ENCODE measurements at regions not wholly inside any gene's neighbourhood (a gene's known extent, or its start where the extent isn't known, plus 50 kb on each side); places are given as distances from the start of the nearest gene placed in this dataset.
"Not testable (repeated sequence)": the region's sequence is repeated elsewhere in the genome, so short reads cannot be mapped to it uniquely, and the experiment has no call there.

DNA sequence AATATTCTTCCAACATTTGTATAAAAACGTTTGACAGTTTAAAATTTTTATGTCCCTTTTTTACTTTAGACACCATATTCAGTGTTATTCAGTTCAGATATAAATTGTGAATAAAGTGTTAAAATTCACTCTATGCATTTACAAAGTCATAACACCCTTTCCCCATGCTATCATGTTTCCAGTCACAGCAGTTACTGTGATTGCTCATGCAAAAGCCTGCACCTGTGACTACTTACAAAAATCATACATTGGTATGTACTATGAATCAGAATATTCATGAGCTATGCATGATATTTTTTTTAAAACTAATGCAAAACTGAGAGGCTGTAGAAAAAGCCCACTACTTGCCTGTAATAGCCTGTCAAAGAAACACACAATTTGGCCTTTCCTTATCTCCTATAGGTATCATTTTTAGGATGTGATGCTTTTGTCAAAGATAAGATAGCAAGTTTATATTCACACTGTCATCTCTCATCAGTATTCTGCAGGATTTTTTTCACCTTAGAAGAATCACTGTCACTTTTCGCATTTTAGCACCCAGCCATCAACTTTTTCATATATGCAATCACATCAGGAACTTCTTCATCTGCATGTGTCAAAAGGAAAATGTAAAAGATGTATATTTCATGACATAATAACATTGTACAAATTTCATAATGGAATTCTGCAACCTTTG lies 443.2 kb downstream of the C12orf50 start:
- no peaks in the 10 kb centered on the region for H3K27me3 Mint-ChIP-seq
- no peak overlapping the region for H3K4me3 Mint-ChIP-seq
- no peaks in the 10 kb centered on the region for H3K4me1 Mint-ChIP-seq (ENCODE audit: low read depth)
- intact Hi-C loops (cut with micrococcal nuclease), result no loop called here
- no peak overlapping the region for H3K27ac Mint-ChIP-seq
- H3K9me3 Mint-ChIP-seq, result peaks cover under 1% of the 10 kb centered on the region
- H3K36me3 Mint-ChIP-seq (ENCODE audit: low read depth), result no peaks in the 10 kb centered on the region

DNA sequence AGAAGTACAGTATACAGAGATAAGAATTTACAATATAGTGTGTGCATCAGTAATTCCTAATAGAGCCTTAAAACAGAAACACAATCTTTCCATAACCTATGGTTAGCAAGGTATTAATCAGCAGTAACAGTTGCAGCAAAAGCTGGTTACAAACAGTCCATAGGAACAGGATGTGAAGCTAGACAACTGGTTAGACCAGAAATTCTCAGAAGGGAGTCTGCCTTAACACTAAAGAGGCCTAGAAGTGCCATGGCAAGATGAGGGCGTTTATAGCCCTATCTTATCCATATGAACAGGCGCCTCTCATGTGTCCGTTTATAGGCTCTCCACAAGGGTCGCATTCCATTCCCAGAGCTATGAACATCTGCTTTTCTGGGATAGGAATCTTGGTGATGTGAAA lies 450.1 kb downstream of the C12orf50 start:
- intact Hi-C loops (cut with micrococcal nuclease); H3K27me3 Mint-ChIP-seq; H3K27ac Mint-ChIP-seq; H3K36me3 Mint-ChIP-seq (ENCODE audit: low read depth); H3K4me1 Mint-ChIP-seq (ENCODE audit: low read depth); H3K4me3 Mint-ChIP-seq: not testable (repeated sequence)
- peaks cover 17% of the 10 kb centered on the region for H3K9me3 Mint-ChIP-seq

DNA sequence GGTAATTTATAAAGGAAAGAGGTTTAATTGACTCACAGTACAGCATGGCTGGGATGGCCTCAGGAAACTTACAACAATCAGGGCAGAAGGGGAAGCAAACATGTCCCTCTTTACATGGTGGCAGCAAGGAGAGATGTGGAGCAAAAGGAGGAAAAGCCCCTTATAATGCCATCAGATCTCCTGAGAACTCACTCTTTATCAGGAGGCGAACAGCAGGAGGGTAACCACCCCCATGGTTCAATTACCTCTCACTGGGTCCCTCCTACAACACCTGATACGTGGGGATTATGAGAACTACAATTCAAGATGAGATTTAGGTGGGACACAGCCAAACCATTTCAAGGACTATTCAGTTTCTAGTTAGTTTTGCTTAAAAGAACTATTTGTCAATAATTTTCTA lies 453.3 kb downstream of the C12orf50 start:
- H3K9me3 Mint-ChIP-seq, result peaks cover 17% of the 10 kb centered on the region
- H3K27me3 Mint-ChIP-seq, result no peaks in the 10 kb centered on the region
- H3K4me1 Mint-ChIP-seq (ENCODE audit: low read depth), result no peaks in the 10 kb centered on the region
- H3K27ac Mint-ChIP-seq, result no peak overlapping the region
- no peak overlapping the region for H3K4me3 Mint-ChIP-seq
- no peaks in the 10 kb centered on the region for H3K36me3 Mint-ChIP-seq (ENCODE audit: low read depth)
- intact Hi-C loops (cut with micrococcal nuclease), result no loop called here

DNA sequence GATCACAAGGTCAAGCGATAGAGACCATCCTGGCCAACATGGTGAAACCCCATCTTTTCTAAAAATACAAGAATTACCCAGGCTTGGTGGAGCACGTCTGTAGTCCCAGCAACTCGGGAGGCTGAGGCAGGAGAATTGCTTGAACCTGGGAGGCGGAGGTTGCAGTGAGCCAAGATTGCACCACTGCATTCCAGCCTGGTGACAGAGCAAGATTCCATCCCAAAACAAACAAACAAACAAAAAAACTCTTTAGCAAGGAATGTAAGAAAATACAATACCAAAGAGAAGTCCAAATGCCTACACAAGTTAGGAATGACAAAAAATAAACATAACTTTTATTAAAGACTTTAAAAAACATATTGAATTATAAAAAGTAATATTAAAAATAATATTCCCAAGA lies 462.3 kb downstream of the C12orf50 start:
- H3K27me3 Mint-ChIP-seq; H3K4me1 Mint-ChIP-seq (ENCODE audit: low read depth); H3K27ac Mint-ChIP-seq; intact Hi-C loops (cut with micrococcal nuclease); H3K36me3 Mint-ChIP-seq (ENCODE audit: low read depth); H3K4me3 Mint-ChIP-seq: not testable (repeated sequence)
- peaks cover 12% of the 10 kb centered on the region for H3K9me3 Mint-ChIP-seq

DNA sequence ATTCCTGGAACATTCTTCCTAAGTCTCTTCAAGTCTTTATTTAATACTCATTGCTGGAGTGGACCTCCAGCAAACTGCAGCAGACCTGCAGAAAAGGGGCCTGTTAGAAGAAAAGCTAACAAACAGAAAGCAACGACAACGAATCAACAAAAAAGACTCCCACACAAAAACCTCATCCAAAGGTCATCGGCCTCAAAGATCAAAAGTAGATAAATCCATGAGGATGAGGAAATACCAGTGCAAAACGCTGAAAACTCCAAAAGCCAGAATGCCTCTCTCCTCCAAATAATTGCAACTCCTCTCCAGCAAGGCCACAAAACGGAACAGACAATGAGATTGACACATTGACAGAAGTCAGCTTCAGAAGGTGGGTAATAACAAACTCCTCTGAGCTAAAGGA lies 472.2 kb downstream of the C12orf50 start:
- Mint-ChIP-seq H3K4me3 (no peak overlapping the region), H3K27me3 (no peaks in the 10 kb centered on the region), H3K36me3 (ENCODE audit: low read depth) (no peaks in the 10 kb centered on the region), H3K9me3 (peaks cover 29% of the 10 kb centered on the region), H3K27ac (no peak overlapping the region), H3K4me1 (ENCODE audit: low read depth) (no peaks in the 10 kb centered on the region)
- intact Hi-C loops (cut with micrococcal nuclease), result no loop called here

DNA sequence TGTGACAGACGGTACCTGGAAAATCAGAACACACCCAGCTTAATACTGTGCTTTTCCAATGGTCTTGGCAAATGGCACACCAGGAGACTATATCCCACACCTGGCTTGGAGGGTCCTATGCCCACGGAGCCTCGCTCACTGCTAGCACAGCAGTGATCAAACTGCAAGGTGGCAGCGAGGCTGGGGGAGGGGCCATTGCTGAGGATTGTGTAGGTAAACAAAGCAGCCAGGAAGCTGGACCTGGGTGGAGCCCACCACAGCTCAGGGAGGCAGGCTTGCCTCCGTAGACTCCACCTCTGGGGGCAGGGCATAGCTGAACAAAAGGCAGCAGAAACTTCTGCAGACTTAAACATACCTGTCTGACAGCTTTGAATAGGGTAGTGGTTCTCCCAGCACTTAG lies 498.0 kb downstream of the C12orf50 start:
- H3K36me3 Mint-ChIP-seq (ENCODE audit: low read depth); H3K27ac Mint-ChIP-seq; H3K4me3 Mint-ChIP-seq; intact Hi-C loops (cut with micrococcal nuclease); H3K27me3 Mint-ChIP-seq; H3K4me1 Mint-ChIP-seq (ENCODE audit: low read depth): not testable (repeated sequence)
- H3K9me3 Mint-ChIP-seq, result peaks cover 11% of the 10 kb centered on the region

DNA sequence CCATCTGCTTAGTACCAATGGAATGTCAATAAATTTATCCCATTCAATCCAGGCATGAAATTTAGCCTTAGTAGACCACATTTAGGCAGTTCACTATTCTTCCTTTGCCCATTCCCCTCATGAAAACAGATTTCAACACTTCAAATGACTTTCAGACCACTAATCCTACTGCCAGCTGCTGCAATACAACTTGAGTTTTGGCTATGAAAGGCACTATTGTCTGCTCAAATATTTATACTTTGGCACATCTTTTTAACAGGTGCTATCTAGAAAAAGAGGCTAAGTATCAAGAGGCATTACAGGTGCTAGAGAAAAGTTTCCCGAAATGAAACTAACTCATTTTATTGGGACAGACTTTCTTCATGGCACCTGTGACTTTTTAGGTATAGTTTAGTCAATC lies 499.8 kb downstream of the C12orf50 start:
- Mint-ChIP-seq H3K27me3 (no peaks in the 10 kb centered on the region), H3K9me3 (peaks cover 11% of the 10 kb centered on the region), H3K4me3 (no peak overlapping the region), H3K27ac (no peak overlapping the region), H3K36me3 (ENCODE audit: low read depth) (no peaks in the 10 kb centered on the region), H3K4me1 (ENCODE audit: low read depth) (no peaks in the 10 kb centered on the region)
- intact Hi-C loops (cut with micrococcal nuclease), result no loop called here

DNA sequence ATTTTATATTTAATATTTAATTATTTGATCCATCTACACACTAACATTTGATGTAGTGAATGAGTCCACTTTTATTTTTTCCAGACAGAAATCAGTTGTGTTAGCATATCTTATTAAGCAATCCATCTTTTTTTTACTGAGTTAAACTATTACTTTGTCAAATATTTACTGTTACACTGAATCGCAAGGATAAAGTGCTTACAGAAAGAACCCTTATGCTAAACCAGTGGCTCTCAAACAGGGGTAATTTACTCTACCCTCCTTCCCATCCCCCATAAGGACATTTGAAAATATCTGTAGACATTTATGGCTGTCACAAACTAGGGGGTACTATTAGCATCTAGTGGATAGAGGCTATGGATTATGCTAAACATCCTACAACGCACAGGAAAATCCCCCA lies 508.2 kb downstream of the C12orf50 start:
- Mint-ChIP-seq H3K27me3 (no peaks in the 10 kb centered on the region), H3K36me3 (ENCODE audit: low read depth) (no peaks in the 10 kb centered on the region), H3K27ac (no peak overlapping the region), H3K4me3 (no peak overlapping the region), H3K9me3 (no peaks in the 10 kb centered on the region), H3K4me1 (ENCODE audit: low read depth) (no peaks in the 10 kb centered on the region)
- intact Hi-C loops (cut with micrococcal nuclease), result no loop called here

DNA sequence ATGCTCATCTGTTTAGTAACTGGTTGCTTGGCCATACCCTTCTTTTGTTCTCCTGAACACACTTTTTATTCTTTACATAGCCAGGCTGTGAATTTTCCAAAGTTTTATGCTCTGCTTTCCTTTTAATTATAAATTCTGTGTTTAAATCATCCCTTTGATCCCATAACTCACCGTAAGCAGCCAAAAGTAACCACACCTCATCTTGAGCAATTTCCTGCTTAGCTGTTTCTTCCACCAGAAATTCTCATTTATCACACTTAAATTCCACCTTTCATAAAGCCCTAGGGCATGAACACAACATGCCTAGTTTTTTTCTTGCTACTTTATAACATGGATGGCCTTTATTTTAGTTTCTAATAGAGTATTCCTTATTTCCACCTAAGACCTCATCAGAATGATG lies 510.7 kb downstream of the C12orf50 start:
- H3K36me3 Mint-ChIP-seq (ENCODE audit: low read depth), result no peaks in the 10 kb centered on the region
- intact Hi-C loops (cut with micrococcal nuclease), result no loop called here
- no peak overlapping the region for H3K4me3 Mint-ChIP-seq
- H3K27ac Mint-ChIP-seq, result no peak overlapping the region
- H3K4me1 Mint-ChIP-seq (ENCODE audit: low read depth), result no peaks in the 10 kb centered on the region
- H3K27me3 Mint-ChIP-seq, result no peaks in the 10 kb centered on the region
- H3K9me3 Mint-ChIP-seq, result no peaks in the 10 kb centered on the region

DNA sequence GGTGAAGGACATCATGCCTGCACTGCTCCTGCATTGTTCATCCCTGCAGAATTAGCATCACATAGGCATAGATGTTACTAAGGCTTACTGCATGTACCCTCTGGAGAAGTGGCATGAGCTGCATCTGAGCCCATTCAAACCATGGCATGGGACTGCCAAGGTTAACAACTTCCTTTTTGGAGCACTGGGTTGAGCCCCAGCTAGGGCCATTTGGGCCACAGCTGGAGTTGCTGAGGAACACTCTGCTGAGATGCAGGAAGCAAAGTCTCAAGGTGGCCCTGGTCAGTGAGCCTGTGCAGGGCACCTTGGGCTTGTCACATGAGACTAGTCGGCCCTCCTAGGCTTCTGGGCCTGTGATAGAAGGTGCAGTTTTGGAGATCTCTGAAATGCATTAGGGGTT lies 511.2 kb downstream of the C12orf50 start:
- Mint-ChIP-seq H3K36me3 (ENCODE audit: low read depth) (no peaks in the 10 kb centered on the region), H3K4me1 (ENCODE audit: low read depth) (no peaks in the 10 kb centered on the region), H3K4me3 (no peak overlapping the region), H3K27ac (no peak overlapping the region), H3K27me3 (no peaks in the 10 kb centered on the region), H3K9me3 (no peaks in the 10 kb centered on the region)
- intact Hi-C loops (cut with micrococcal nuclease), result no loop called here

DNA sequence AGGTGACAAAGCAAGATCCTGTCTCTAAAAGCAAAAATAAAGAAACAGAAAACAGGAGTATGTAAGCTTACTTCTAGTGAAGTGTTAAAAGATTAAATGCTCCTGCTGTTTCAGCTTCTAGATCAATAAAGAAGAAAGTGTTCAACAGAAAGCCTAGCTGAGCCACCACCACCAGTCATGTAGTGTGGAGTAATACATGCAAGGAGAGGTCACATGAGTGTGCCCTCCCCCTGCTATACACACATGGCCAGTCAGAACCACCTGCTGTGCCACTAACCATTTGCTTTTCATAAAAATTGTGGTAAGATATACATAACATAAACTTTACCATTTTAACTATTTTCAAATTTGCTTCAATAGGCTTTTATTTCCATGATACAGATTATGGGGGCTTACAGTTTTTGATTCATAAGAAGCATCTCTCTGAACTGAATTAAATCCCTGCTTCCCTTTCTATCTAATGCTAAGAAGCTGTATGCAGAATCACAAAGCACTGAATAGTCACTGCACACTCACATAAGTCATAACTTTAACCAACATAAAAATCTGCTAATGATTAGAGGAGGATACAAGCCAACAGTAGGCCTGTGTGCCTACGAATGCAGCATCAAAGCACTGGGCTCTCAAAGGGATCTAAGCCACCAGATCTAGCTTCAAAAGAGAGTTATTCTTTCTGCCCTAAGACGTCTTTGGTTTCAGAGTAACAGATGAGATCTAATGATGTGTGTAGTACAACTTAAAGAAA lies 515.5 kb downstream of the C12orf50 start:
- Mint-ChIP-seq H3K27me3 (no peaks in the 10 kb centered on the region), H3K4me1 (ENCODE audit: low read depth) (no peaks in the 10 kb centered on the region), H3K9me3 (no peaks in the 10 kb centered on the region), H3K4me3 (no peak overlapping the region), H3K36me3 (ENCODE audit: low read depth) (no peaks in the 10 kb centered on the region), H3K27ac (no peak overlapping the region)
- intact Hi-C loops (cut with micrococcal nuclease), result no loop called here

DNA sequence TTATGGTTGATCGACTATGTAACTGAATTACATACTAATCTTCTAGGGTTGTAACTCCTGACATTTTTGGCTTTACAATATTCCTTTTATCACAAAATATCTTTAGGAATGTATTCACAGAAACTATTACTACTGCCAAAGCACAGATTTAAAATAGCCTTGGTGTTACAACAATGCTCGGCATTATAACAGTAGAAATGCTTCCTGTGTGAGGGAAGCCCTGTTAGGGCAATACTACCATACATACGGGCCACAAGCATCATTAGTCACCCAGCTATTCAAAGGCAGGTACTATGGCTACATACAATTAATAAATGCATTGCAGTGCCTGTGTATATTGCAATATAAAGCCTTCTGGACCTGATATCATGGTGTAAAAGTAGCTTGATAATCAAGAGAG lies 517.8 kb downstream of the C12orf50 start:
- Mint-ChIP-seq H3K36me3 (ENCODE audit: low read depth) (no peaks in the 10 kb centered on the region), H3K27me3 (no peaks in the 10 kb centered on the region), H3K27ac (no peak overlapping the region), H3K9me3 (peaks cover 9% of the 10 kb centered on the region), H3K4me1 (ENCODE audit: low read depth) (no peaks in the 10 kb centered on the region), H3K4me3 (no peak overlapping the region)
- intact Hi-C loops (cut with micrococcal nuclease), result no loop called here

DNA sequence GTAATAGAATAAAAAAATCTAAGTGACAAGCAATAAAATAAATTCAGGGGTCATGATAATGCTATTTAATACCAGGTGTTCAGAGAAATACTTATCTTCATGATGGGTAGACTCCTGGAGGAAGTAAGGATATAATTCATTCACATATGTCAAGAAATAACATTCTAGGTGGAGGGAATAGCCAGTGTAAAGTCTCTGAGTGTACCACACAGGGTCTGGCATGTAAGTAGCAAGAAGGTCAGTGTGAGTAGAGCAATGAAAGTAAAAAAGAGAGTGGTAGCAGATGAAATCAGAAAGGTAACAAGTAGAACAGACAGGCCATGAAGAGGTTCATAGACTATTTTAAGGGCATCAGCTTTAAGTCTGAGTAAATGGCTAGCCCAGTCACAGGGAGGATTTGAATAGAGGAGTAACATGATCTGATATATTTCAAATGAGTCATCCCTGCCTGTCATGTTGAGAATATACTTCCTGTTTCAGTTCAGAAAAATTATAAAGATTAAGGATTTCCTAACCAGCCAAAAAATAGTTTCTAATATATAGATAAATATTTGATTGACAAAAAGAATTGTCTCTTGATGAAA lies 519.9 kb downstream of the C12orf50 start:
- Mint-ChIP-seq H3K27me3 (no peaks in the 10 kb centered on the region), H3K9me3 (peaks cover 9% of the 10 kb centered on the region)
- intact Hi-C loops (cut with micrococcal nuclease), result no loop called here

DNA sequence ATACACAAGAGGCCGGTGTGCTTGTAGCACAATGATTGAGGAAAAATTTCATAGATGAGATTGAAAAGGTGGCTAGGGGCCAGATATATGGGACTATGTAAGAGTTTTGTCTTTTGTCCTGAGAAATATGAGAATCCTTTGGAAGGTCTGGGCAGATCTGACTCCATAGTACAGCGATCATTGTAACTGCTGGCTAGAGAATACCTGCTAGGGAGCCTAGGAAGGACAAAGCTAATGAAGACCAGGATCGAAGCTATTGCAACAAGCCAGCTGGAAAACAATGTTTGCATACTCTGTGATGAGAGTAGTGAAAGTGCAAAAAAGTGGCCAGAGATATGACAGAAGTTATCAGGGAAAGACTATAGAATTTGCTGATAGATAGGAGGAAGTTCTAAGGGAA lies 537.6 kb downstream of the C12orf50 start:
- Mint-ChIP-seq H3K4me1 (ENCODE audit: low read depth) (no peaks in the 10 kb centered on the region), H3K36me3 (ENCODE audit: low read depth) (no peaks in the 10 kb centered on the region), H3K4me3 (no peak overlapping the region), H3K27ac (no peak overlapping the region), H3K9me3 (peaks cover 13% of the 10 kb centered on the region), H3K27me3 (no peaks in the 10 kb centered on the region)
- intact Hi-C loops (cut with micrococcal nuclease), result no loop called here

More for the DNA sequence above, 519.9 kb downstream of the C12orf50 start:
- Mint-ChIP-seq H3K36me3 (ENCODE audit: low read depth) (no peaks in the 10 kb centered on the region), H3K27ac (no peak overlapping the region), H3K4me3 (no peak overlapping the region), H3K4me1 (ENCODE audit: low read depth) (no peaks in the 10 kb centered on the region)

All from dendritic cell treated with granulocyte-macrophage colony-stimulating factor and Interleukin-4, amounts not matched to agents 40 ng/mL and 50 ng/mL, for 4 days (primary cell).